GM12865 (cell line): ENCODE measurements at regions not wholly inside any gene's neighbourhood (a gene's known extent, or its start where the extent isn't known, plus 50 kb on each side); places are given as distances from the start of the nearest gene placed in this dataset.

ENCODE experiments used
- DNase-seq: peaks from one replicate; pipeline ENCODE4 v3.0.0; 2010; ENCODE audit warnings: low read depth
- H3K4me3 ChIP-seq: 2 replicates; pipeline ENCODE4 v1.5.1; 2011; ENCODE audit warnings: mild to moderate bottlenecking, low read depth, low read length, control low read depth
- CTCF ChIP-seq: IDR thresholded peaks from 2 replicates; pipeline ENCODE4 v1.5.1; 2011; ENCODE audit warnings: low read length, control low read depth, low read depth, inconsistent platforms; ENCODE audit not compliant: insufficient read depth; ENCODE audit errors: missing control alignments

GRCh38 chr2:173829727-173830126 lies 135.4 kb downstream of the SP3 start:
- TF ChIP-seq CTCF = no peak
- DNase-seq = no peak
- H3K4me3 ChIP-seq = no peak overlapping the region

- no peak overlapping the region for H3K4me3 ChIP-seq
- DNase-seq = no peak
- no peak for TF ChIP-seq CTCF
Measured at GRCh38 chr2:173830170-173830569, 135.0 kb downstream of the SP3 start.

GRCh38 chr2:173831312-173832229 lies 133.6 kb downstream of the SP3 start:
- no peak for TF ChIP-seq CTCF
- no peak overlapping the region for H3K4me3 ChIP-seq
- DNase-seq = no peak

- DNase-seq = no peak
- TF ChIP-seq CTCF = no peak
- no peak overlapping the region for H3K4me3 ChIP-seq
Measured at GRCh38 chr2:173834141-173834540, 131.0 kb downstream of the SP3 start.

- no peak for TF ChIP-seq CTCF
- H3K4me3 ChIP-seq = no peak overlapping the region
- no peak for DNase-seq
Measured at GRCh38 chr2:173835726-173836125, 129.4 kb downstream of the SP3 start.

GRCh38 chr2:173841110-173841509 lies 124.1 kb downstream of the SP3 start:
- DNase-seq = no peak
- TF ChIP-seq CTCF = no peak
- H3K4me3 ChIP-seq = no peak overlapping the region

GRCh38 chr2:173843526-173843925 lies 121.6 kb downstream of the SP3 start:
- no peak overlapping the region for H3K4me3 ChIP-seq
- no peak for DNase-seq
- no peak for TF ChIP-seq CTCF
